ENCODE measurements at regions not wholly inside any gene's neighbourhood (a gene's known extent, or its start where the extent isn't known, plus 50 kb on each side); places are given as distances from the start of the nearest gene placed in this dataset.

- Histone ChIP-seq H3K9me3 (no peaks in the 10 kb centered on the region), H3K4me1 (no peaks in the 10 kb centered on the region), H3K27ac (no peak overlapping the region), H3K4me3 (no peak overlapping the region), H3K4me2 (no peak overlapping the region)
- no peak for TF ChIP-seq FOSL2 (IDR thresholded peaks at IDR 0.05)
- TF ChIP-seq FOSL2 (CRISPR knock-in tag; IDR thresholded peaks at IDR 0.05) = no peak
- no peak for TF ChIP-seq EP300 (IDR thresholded peaks at IDR 0.05)
- TF ChIP-seq EHMT2 (IDR thresholded peaks at IDR 0.05; ENCODE audit: low read depth) = no peak
- TF ChIP-seq JUNB (IDR thresholded peaks at IDR 0.05) = no peak
- TF ChIP-seq RARB (CRISPR knock-in tag; IDR thresholded peaks at IDR 0.05) = no peak
- TF ChIP-seq TP53 (CRISPR knock-in tag; IDR thresholded peaks at IDR 0.05) = no peak
- no peak for TF ChIP-seq TFCP2L1 (CRISPR knock-in tag; IDR thresholded peaks at IDR 0.05)
- TF ChIP-seq BCL3 (IDR thresholded peaks at IDR 0.05) = no peak
- no peak for TF ChIP-seq HOXB5 (CRISPR knock-in tag; IDR thresholded peaks at IDR 0.05)
- no peak for TF ChIP-seq HMGXB4 (CRISPR knock-in tag; IDR thresholded peaks at IDR 0.05; ENCODE audit: borderline replicate concordance)
- TF ChIP-seq CEBPB (IDR thresholded peaks at IDR 0.05) = no peak
- no peak for TF ChIP-seq BHLHE40 (IDR thresholded peaks at IDR 0.05; ENCODE audit: low read depth, low read length)
- no peak for TF ChIP-seq REST (IDR thresholded peaks at IDR 0.05)
- TF ChIP-seq ZNF302 (CRISPR knock-in tag; IDR thresholded peaks at IDR 0.05) = no peak
- TF ChIP-seq KDM1A (IDR thresholded peaks at IDR 0.05; ENCODE audit: low read depth) = no peak
- no peak for TF ChIP-seq POLR2AphosphoS2 (conservative IDR thresholded peaks at IDR 0.05; ENCODE audit: low read length)
- no peak for DNase-seq (ENCODE audit: low read depth in 1 of 2, low spot score in 1 of 2)
- no peak for FAIRE-seq
- WGBS (ENCODE audit: missing lambda C conversion rate) = 36% methylated on average over 3 of the region's 3 CpGs
- POLR2A ChIA-PET = no interaction called here
- ATAC-seq = no peak
- CTCF ChIA-PET = no interaction called here
Measured at GRCh38 chr4:163878336-163879121, 384.0 kb downstream of the TMA16 start.

- Histone ChIP-seq H3K9me3 (no peaks in the 10 kb centered on the region), H3K27ac (no peak overlapping the region), H3K4me2 (no peak overlapping the region), H3K4me3 (no peak overlapping the region), H3K4me1 (no peaks in the 10 kb centered on the region)
- ChIA-PET POLR2A (no interaction called here), CTCF (no interaction called here)
- DNase-seq (ENCODE audit: low read depth in 1 of 2, low spot score in 1 of 2) (no peak), FAIRE-seq (no peak), ATAC-seq (no peak)
- TF ChIP-seq ZNF302 (CRISPR knock-in tag; IDR thresholded peaks at IDR 0.05) (no peak), CEBPB (IDR thresholded peaks at IDR 0.05) (no peak), GATA3 (IDR thresholded peaks at IDR 0.05; ENCODE audit: borderline replicate concordance) (no peak), NR3C1 (IDR thresholded peaks at IDR 0.05) (no peak), HOXB5 (CRISPR knock-in tag; IDR thresholded peaks at IDR 0.05) (no peak), HEYL (CRISPR knock-in tag; IDR thresholded peaks at IDR 0.05) (no peak), ATOH8 (CRISPR knock-in tag; IDR thresholded peaks at IDR 0.05; ENCODE audit: low read depth) (no peak), KDM1A (IDR thresholded peaks at IDR 0.05; ENCODE audit: low read depth) (no peak), FOXS1 (CRISPR knock-in tag; IDR thresholded peaks at IDR 0.05) (no peak), MYC (IDR thresholded peaks at IDR 0.05; ENCODE audit: borderline replicate concordance, low read length) (no peak)
Measured at GRCh38 chr4:163892417-163892816, 397.9 kb downstream of the TMA16 start.

Measured in A549 (cell line).